ENCODE measurements at regions not wholly inside any gene's neighbourhood (a gene's known extent, or its start where the extent isn't known, plus 50 kb on each side); places are given as distances from the start of the nearest gene placed in this dataset.

DNA sequence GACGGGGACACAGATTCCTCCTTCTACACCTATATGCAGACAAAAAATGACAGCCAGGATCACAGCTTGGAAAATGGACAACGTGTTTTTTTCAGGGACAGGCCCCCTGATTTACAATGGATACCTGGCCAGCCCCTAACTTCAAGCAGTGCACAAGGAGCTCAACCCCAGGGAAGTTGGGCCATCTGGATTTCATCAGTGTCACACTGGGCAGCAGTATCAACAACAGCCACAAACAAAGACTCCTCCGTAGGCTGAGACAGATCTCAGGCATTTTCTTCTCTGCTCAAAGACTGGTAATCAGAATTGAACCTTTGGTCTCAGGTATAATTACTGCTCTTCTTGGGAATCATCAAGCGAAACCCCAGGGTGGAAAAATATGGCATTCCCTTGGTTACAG is 374.0 kb downstream of the ZNF608 start:
- H2BK5ac ChIP-seq (ENCODE audit: insufficient read length, low read length), result no peak overlapping the region
- no peak overlapping the region for H2BK20ac ChIP-seq (ENCODE audit: low read depth, low read length, poor library complexity, severe bottlenecking)
- no peaks in the 10 kb centered on the region for H3K79me2 ChIP-seq (ENCODE audit: insufficient read depth, low read length)
- no peaks in the 10 kb centered on the region for H3K27me3 ChIP-seq (ENCODE audit: insufficient read depth, low read length)
- no peak overlapping the region for H4K8ac ChIP-seq (replicated peaks; ENCODE audit: insufficient read length, low read depth, low read length)
- peaks cover 0 to 7% (median 2%) of the 10 kb centered on the region in 3 experiments; a peak in 3 of 7 replicates for H3K36me3 Mint-ChIP-seq (ENCODE audit: insufficient read depth in 1 of 3, low read depth in 3 of 3)
- H4K91ac ChIP-seq (ENCODE audit: insufficient read length, low read depth, low read length), result no peak overlapping the region
- no peak overlapping the region for H3K4me2 ChIP-seq (ENCODE audit: insufficient read depth, insufficient read length, low read length)
- H3K79me1 ChIP-seq (ENCODE audit: insufficient read depth, low read depth, low read length, poor library complexity, severe bottlenecking), result no peaks in the 10 kb centered on the region
- H3K9me3 Mint-ChIP-seq, result peaks cover 3 to 7% of the 10 kb centered on the region in 2 experiments; a peak in 3 of 5 replicates
- H3K23me2 ChIP-seq (ENCODE audit: insufficient read length, low read depth, low read length, poor library complexity, severe bottlenecking), result no peaks in the 10 kb centered on the region
- TF ChIP-seq, protein P1, sequence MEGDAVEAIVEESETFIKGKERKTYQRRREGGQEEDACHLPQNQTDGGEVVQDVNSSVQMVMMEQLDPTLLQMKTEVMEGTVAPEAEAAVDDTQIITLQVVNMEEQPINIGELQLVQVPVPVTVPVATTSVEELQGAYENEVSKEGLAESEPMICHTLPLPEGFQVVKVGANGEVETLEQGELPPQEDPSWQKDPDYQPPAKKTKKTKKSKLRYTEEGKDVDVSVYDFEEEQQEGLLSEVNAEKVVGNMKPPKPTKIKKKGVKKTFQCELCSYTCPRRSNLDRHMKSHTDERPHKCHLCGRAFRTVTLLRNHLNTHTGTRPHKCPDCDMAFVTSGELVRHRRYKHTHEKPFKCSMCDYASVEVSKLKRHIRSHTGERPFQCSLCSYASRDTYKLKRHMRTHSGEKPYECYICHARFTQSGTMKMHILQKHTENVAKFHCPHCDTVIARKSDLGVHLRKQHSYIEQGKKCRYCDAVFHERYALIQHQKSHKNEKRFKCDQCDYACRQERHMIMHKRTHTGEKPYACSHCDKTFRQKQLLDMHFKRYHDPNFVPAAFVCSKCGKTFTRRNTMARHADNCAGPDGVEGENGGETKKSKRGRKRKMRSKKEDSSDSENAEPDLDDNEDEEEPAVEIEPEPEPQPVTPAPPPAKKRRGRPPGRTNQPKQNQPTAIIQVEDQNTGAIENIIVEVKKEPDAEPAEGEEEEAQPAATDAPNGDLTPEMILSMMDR (conservative IDR thresholded peaks at IDR 0.05), result no peak
- H2AK5ac ChIP-seq (ENCODE audit: insufficient read length, low read length), result no peak overlapping the region
- no peak overlapping the region for H3K27ac Mint-ChIP-seq
- no peak overlapping the region for H3K23ac ChIP-seq (ENCODE audit: insufficient read length, low read depth, low read length)
- H3K9me3 ChIP-seq (ENCODE audit: control insufficient read depth, low read depth, low read length), result no peaks in the 10 kb centered on the region
- no peaks in the 10 kb centered on the region for H3K27me3 Mint-ChIP-seq (ENCODE audit: low read depth)
- H3K4me3 Mint-ChIP-seq, result no peak overlapping the region
- H2AFZ ChIP-seq (ENCODE audit: low read length), result no peak overlapping the region
- H4K20me1 ChIP-seq (ENCODE audit: control insufficient read depth, insufficient read depth, insufficient read length), result no peaks in the 10 kb centered on the region
- no peak overlapping the region for H3K4ac ChIP-seq (ENCODE audit: low read depth, low read length)
- H3K18ac ChIP-seq (ENCODE audit: insufficient read length, low read depth, low read length), result no peak overlapping the region
- H3K9ac ChIP-seq (ENCODE audit: extremely low read depth, insufficient read length, low read length), result no peak overlapping the region
- no peak for DNase-seq
- H3K27ac ChIP-seq (ENCODE audit: insufficient read length, low read depth, low read length), result no peak overlapping the region
- H3K4me1 ChIP-seq (ENCODE audit: insufficient read depth, low read length), result no peaks in the 10 kb centered on the region
- H3T11ph ChIP-seq (ENCODE audit: low read length), result no peak overlapping the region
- peaks cover 3 to 5% of the 10 kb centered on the region in 2 experiments; a peak in 1 of 4 replicates for H3K4me1 Mint-ChIP-seq
- WGBS (ENCODE audit: extremely low coverage, insufficient read length, low lambda C conversion rate), result no CpG with 5 or more reads among the region's 4 CpGs
- H4K5ac ChIP-seq (ENCODE audit: insufficient read length, low read depth, low read length), result no peak overlapping the region
- H2BK12ac ChIP-seq (ENCODE audit: insufficient read length, low read depth, low read length), result no peak overlapping the region
- H2BK15ac ChIP-seq (ENCODE audit: low read depth, low read length), result no peak overlapping the region
- no peak overlapping the region for H2BK120ac ChIP-seq (ENCODE audit: low read depth, low read length, poor library complexity, severe bottlenecking)
- H3K14ac ChIP-seq (ENCODE audit: insufficient read depth, low read length), result no peak overlapping the region
- no peak overlapping the region for H3K56ac ChIP-seq (ENCODE audit: insufficient read length, low read depth, low read length)
